ENCODE measurements at regions not wholly inside any gene's neighbourhood (a gene's known extent, or its start where the extent isn't known, plus 50 kb on each side); places are given as distances from the start of the nearest gene placed in this dataset.

DNA sequence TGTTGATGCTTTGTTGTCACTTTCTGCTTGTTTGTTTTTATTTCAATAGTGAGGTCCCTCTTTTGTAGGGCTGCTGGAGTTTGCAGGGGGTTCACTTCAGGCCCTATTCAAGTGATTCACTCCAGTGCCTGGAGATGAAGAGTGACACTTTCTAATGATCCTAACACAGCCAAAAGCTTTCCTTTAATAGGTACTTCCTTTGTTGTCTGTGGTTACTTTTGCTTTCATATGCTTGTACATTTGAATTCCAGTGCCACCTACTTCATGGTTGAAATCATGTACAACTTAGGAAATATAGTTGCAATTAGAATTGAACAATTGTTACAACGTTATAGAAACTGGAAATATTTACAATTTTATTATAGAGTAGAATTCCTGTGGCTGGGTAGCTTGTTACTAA lies 466.8 kb upstream of the EPHA3 start:
- TF ChIP-seq MAX (CRISPR knock-in tag; IDR thresholded peaks at IDR 0.05), result no peak
- no peak for TF ChIP-seq MYBL2 (CRISPR knock-in tag; IDR thresholded peaks at IDR 0.05)
- TF ChIP-seq ATF1 (CRISPR knock-in tag; IDR thresholded peaks at IDR 0.05), result no peak
- no peak for TF ChIP-seq CTCF (IDR thresholded peaks at IDR 0.05)
- no peak for TF ChIP-seq KAT7 (CRISPR knock-in tag; IDR thresholded peaks at IDR 0.05; ENCODE audit: borderline replicate concordance)
- TF ChIP-seq ZNF263 (CRISPR knock-in tag; IDR thresholded peaks at IDR 0.05; ENCODE audit: low read depth), result no peak
- no peak for TF ChIP-seq NFYB (CRISPR knock-in tag; conservative IDR thresholded peaks at IDR 0.05; ENCODE audit: low read depth)
- TF ChIP-seq, protein P1, sequence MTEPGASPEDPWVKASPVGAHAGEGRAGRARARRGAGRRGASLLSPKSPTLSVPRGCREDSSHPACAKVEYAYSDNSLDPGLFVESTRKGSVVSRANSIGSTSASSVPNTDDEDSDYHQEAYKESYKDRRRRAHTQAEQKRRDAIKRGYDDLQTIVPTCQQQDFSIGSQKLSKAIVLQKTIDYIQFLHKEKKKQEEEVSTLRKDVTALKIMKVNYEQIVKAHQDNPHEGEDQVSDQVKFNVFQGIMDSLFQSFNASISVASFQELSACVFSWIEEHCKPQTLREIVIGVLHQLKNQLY (CRISPR knock-in tag; IDR thresholded peaks at IDR 0.05), result no peak
- TF ChIP-seq, protein P2, sequence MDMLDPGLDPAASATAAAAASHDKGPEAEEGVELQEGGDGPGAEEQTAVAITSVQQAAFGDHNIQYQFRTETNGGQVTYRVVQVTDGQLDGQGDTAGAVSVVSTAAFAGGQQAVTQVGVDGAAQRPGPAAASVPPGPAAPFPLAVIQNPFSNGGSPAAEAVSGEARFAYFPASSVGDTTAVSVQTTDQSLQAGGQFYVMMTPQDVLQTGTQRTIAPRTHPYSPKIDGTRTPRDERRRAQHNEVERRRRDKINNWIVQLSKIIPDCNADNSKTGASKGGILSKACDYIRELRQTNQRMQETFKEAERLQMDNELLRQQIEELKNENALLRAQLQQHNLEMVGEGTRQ (CRISPR knock-in tag; IDR thresholded peaks at IDR 0.05), result no peak
- no peak for TF ChIP-seq NR2C2 (CRISPR knock-in tag; IDR thresholded peaks at IDR 0.05)
- TF ChIP-seq, protein P3, sequence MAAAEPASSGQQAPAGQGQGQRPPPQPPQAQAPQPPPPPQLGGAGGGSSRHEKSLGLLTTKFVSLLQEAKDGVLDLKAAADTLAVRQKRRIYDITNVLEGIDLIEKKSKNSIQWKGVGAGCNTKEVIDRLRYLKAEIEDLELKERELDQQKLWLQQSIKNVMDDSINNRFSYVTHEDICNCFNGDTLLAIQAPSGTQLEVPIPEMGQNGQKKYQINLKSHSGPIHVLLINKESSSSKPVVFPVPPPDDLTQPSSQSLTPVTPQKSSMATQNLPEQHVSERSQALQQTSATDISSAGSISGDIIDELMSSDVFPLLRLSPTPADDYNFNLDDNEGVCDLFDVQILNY (CRISPR knock-in tag; IDR thresholded peaks at IDR 0.05), result no peak
- no peak for TF ChIP-seq CBFB (CRISPR knock-in tag; IDR thresholded peaks at IDR 0.05; ENCODE audit: low read depth)
- TF ChIP-seq TEAD4 (CRISPR knock-in tag; IDR thresholded peaks at IDR 0.05), result no peak

Measured in WTC11 (cell line).